ENCODE measurements at regions not wholly inside any gene's neighbourhood (a gene's known extent, or its start where the extent isn't known, plus 50 kb on each side); places are given as distances from the start of the nearest gene placed in this dataset.
"Not testable (repeated sequence)": the region's sequence is repeated elsewhere in the genome, so short reads cannot be mapped to it uniquely, and the experiment has no call there.

DNA sequence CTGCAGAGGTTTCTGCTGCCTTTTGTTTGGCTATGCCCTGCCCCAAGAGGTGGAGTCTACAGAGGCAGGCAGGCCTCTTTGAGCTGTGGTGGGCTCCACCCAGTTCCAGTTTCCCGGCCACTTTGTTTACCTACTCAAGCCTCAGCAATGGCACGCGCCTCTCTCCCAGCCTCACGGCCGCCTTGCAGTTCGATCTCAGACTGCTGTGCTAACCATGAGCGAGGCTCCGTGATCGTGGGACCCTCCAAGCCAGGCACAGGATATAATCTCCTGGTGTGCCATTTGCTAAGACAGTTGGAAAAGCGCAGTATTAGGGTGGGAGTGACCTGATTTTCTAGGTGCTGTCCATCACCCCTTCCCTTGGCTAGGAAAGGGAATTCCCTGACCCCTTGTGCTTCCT, 566.6 kb downstream of the TMEM38B start:
- TF ChIP-seq, protein P1, sequence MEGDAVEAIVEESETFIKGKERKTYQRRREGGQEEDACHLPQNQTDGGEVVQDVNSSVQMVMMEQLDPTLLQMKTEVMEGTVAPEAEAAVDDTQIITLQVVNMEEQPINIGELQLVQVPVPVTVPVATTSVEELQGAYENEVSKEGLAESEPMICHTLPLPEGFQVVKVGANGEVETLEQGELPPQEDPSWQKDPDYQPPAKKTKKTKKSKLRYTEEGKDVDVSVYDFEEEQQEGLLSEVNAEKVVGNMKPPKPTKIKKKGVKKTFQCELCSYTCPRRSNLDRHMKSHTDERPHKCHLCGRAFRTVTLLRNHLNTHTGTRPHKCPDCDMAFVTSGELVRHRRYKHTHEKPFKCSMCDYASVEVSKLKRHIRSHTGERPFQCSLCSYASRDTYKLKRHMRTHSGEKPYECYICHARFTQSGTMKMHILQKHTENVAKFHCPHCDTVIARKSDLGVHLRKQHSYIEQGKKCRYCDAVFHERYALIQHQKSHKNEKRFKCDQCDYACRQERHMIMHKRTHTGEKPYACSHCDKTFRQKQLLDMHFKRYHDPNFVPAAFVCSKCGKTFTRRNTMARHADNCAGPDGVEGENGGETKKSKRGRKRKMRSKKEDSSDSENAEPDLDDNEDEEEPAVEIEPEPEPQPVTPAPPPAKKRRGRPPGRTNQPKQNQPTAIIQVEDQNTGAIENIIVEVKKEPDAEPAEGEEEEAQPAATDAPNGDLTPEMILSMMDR (IDR thresholded peaks at IDR 0.05), result not testable (repeated sequence)
- not testable (repeated sequence) for TF ChIP-seq POLR2A (IDR thresholded peaks at IDR 0.05)

Data from uterus (tissue), 2 donors.